ENCODE measurements at regions not wholly inside any gene's neighbourhood (a gene's known extent, or its start where the extent isn't known, plus 50 kb on each side); places are given as distances from the start of the nearest gene placed in this dataset.

GRCh38 chr12:24069532-24070395 is 120.3 kb upstream of the SOX5 start (continued):
- TF ChIP-seq KDM6A (CRISPR knock-in tag; IDR thresholded peaks at IDR 0.05; ENCODE audit: low read depth) (peak; percentile 57; the same call in 1 of the 2 replicates), MAFK (conservative IDR thresholded peaks at IDR 0.05 in 1 of 2, IDR thresholded peaks at IDR 0.05 in 1 of 2; ENCODE audit: low read length in 2 of 2) (peak; percentile 15 to 27; a peak in 2 of 4 replicates), CREBL2 (CRISPR knock-in tag; IDR thresholded peaks at IDR 0.05; ENCODE audit: borderline replicate concordance) (no peak), ZSCAN9 (CRISPR knock-in tag; IDR thresholded peaks at IDR 0.05; ENCODE audit: borderline replicate concordance) (peak; percentile 91; the same call in 1 of the 2 replicates), THRA (CRISPR knock-in tag; IDR thresholded peaks at IDR 0.05; ENCODE audit: borderline replicate concordance) (peak; percentile 61; the same call in 1 of the 2 replicates), PAF1 (CRISPR knock-in tag; IDR thresholded peaks at IDR 0.05) (no peak), HOXA9 (CRISPR knock-in tag; IDR thresholded peaks at IDR 0.05; ENCODE audit: borderline replicate concordance) (no peak), ZIK1 (CRISPR knock-in tag; IDR thresholded peaks at IDR 0.05; ENCODE audit: borderline replicate concordance, low read depth) (no peak), ZNF205 (CRISPR knock-in tag; IDR thresholded peaks at IDR 0.05) (peak; percentile 99), ZNF282 (IDR thresholded peaks at IDR 0.05; ENCODE audit: partially characterized antibody) (no peak), ZNF253 (CRISPR knock-in tag; IDR thresholded peaks at IDR 0.05; ENCODE audit: borderline replicate concordance) (no peak), NR2F2 (IDR thresholded peaks at IDR 0.05; ENCODE audit: borderline replicate concordance, low read depth) (peak; percentile 58; the same call in 1 of the 2 replicates), KLF13 (CRISPR knock-in tag; IDR thresholded peaks at IDR 0.05) (no peak), BORCS8-MEF2B (CRISPR knock-in tag; IDR thresholded peaks at IDR 0.05) (peak; percentile 79), ELF1 (CRISPR knock-in tag; IDR thresholded peaks at IDR 0.05) (0 out of 2 replicates have a peak, but pooled peaks have one; percentile 28), MNT (IDR thresholded peaks at IDR 0.05) (no peak), GTF2F1 (IDR thresholded peaks at IDR 0.05; ENCODE audit: low read length) (no peak), GRHL1 (CRISPR knock-in tag; conservative IDR thresholded peaks at IDR 0.05) (no peak), ZNF710 (CRISPR knock-in tag; IDR thresholded peaks at IDR 0.05; ENCODE audit: borderline replicate concordance) (peak; percentile 59; the same call in 1 of the 2 replicates), SIN3B (IDR thresholded peaks at IDR 0.05; ENCODE audit: low read length) (no peak), KLF11 (CRISPR knock-in tag; IDR thresholded peaks at IDR 0.05) (0 out of 2 replicates have a peak, but pooled peaks have one; percentile 21), MXD1 (CRISPR knock-in tag; IDR thresholded peaks at IDR 0.05) (no peak), ZNF670 (CRISPR knock-in tag; IDR thresholded peaks at IDR 0.05; ENCODE audit: borderline replicate concordance) (peak; percentile 56; the same call in 1 of the 2 replicates)

Measured in HepG2 (cell line).